GM12864 (cell line): ENCODE measurements at regions not wholly inside any gene's neighbourhood (a gene's known extent, or its start where the extent isn't known, plus 50 kb on each side); places are given as distances from the start of the nearest gene placed in this dataset.
A peak's percentile ranks its signal among the peaks of the same experiment; 100 is the strongest.

Experiments
- DNase-seq: peaks from one replicate; pipeline ENCODE4 v3.0.0-alpha.2; 2011; ENCODE audit warnings: low read depth
- H3K4me3 ChIP-seq: 2 replicates; pipeline ENCODE4 v1.5.1; 2011; ENCODE audit warnings: mild to moderate bottlenecking, low read depth, low read length, control low read depth
- TF ChIP-seq, protein P1 (sequence below): IDR thresholded peaks from 2 replicates; pipeline ENCODE4 v1.5.1; 2011; ENCODE audit warnings: low read depth, mild to moderate bottlenecking, moderate library complexity, low read length, control low read depth, inconsistent platforms; ENCODE audit errors: missing control alignments

DNA sequence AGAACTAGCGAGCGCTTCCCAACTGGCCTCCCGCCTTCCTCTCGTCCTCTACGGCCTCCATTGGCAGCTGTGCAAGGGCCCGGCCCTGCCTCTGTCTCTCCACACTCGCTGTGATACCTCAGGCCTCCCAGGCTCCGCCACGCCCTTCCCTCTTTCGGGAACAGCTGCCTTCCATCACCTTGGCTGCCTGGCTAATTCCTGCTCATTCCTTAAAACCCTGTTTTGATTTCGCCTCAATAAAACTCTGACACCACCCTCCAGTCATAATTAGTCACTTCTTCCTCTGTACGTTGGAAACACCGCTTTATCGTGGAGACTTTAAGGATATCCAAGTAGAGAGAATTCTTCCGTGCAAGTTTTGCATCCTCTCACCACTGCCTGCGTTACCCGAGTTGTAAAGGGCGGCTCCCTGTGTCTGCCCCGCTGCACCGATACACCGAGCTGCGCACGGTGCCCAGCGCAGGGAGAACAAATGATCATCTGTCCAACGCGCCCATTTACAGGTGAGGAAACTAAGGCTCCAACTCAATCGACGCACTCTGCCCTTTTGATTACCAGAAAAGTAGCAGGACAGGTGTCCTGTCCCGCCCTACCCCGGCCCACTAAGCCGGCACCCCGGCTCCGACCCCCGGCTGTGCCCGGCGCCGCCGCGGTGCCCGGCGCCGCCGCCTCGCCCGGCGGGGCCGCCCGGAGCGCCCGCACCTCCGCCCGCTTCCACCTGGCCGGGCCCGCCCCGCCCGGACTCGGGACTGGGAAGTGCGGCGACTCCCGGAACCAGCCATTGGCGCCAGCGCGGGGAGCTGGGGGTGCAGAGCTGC lies 139.7 kb downstream of the SEC14L1 start:
- H3K4me3 ChIP-seq: peak overlapping the region; percentile 48
- DNase-seq: no peak
- TF ChIP-seq, protein P1, sequence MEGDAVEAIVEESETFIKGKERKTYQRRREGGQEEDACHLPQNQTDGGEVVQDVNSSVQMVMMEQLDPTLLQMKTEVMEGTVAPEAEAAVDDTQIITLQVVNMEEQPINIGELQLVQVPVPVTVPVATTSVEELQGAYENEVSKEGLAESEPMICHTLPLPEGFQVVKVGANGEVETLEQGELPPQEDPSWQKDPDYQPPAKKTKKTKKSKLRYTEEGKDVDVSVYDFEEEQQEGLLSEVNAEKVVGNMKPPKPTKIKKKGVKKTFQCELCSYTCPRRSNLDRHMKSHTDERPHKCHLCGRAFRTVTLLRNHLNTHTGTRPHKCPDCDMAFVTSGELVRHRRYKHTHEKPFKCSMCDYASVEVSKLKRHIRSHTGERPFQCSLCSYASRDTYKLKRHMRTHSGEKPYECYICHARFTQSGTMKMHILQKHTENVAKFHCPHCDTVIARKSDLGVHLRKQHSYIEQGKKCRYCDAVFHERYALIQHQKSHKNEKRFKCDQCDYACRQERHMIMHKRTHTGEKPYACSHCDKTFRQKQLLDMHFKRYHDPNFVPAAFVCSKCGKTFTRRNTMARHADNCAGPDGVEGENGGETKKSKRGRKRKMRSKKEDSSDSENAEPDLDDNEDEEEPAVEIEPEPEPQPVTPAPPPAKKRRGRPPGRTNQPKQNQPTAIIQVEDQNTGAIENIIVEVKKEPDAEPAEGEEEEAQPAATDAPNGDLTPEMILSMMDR: peak; percentile 0

DNA sequence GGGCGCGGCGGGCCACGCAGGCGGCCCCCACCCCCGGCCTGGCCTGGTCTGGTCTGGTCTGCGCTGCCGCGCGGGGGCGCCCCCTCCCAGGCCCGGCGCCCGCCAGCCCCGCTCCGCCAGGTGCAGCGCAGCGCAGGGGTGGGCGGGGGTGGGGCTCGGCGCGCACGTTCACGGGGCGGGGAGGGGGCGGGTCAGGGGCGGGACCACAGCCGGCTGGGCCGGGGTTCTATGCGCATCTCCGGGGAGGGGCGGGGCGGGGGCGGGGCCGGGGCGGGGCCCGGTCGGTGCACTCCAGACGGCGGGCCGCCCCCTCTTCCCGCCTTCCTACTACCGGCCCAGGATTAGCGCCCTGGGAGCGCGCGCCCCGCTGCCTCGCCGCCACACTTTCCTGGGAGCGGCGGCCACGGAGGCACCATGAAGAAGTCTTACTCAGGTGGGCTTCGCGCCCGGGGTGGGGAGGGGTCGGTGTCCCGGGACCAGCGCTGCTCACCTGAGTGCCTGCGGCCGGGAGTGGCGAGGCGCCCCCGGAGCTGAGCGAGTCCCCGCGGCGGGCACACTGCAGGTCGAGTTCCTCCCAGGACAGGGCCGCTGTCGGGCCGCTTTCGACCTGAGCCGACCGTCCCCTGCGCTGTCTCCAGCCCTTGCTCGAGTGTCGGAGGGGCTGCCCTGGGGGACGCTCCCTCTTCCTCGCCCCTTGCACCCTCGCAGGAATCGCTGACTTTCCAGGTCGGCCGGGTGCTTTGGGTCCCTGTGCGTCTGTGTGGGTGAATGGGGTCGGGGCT lies 140.5 kb downstream of the SEC14L1 start:
- DNase-seq: no peak
- TF ChIP-seq, protein P1: peak; percentile 38
- H3K4me3 ChIP-seq: peak overlapping the region; percentile 67

DNA sequence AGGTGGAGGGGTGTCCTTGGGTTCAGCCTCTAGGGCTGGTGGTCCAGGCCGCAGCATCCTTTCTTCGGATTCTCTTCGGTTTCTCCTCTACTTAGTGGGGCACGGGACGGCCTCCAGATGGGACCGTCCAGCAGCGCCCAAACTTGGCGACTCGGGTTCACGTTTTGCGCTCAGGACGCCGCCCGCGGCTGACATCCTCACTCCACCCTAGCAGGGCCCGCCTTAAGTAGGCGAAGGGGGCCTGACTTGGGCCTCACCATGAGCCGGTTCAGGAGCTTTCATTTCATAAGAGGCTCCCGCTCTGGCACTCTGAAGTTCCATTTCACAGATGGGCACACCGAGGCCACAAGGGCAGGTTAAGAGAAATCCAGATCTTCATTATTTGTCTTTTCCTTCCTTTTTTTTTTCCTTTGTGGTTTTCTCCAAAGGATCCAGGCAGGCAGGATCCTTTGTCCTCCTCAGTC lies 141.2 kb downstream of the SEC14L1 start:
- H3K4me3 ChIP-seq: peak overlapping the region; percentile 67
- DNase-seq: no peak
- TF ChIP-seq, protein P1: no peak

- TF ChIP-seq, protein P1: no peak
- H3K4me3 ChIP-seq: peak overlapping the region; percentile 67
- DNase-seq: no peak
These were observed 142.1 kb downstream of the SEC14L1 start for GRCh38 chr17:77282524-77283515.

DNA sequence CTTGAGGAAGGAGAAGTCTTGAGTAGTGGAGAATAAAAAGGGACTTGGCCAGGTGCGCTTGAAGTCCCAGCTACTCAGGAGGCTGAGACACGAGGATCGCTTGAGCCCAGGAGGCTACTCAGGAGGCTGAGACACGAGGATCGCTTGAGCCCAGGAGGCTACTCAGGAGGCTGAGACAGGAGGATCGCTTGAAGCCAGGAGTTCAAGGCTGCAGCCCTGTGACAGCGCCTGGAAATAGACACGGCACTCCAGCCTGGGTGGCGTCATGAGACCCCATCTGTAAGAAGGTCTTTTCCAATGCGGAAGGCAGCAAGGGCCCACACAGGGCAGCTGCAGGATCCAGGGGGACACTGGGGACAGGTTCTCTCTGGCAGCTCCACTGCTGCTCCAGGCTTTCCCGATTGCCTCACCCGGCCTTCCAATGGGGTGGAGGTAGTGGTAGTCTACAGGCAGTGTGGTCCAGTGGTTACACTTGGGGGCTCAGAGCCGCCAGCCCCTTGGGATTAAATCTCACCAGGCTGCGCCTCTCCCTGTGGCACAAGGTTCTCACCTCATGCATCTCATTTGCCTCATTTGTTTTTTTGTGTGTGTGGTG lies 143.4 kb downstream of the SEC14L1 start:
- TF ChIP-seq, protein P1: no peak
- H3K4me3 ChIP-seq: no peak overlapping the region
- no peak for DNase-seq
